GM12872 (cell line): ENCODE measurements at regions not wholly inside any gene's neighbourhood (a gene's known extent, or its start where the extent isn't known, plus 50 kb on each side); places are given as distances from the start of the nearest gene placed in this dataset.

ENCODE experiments used
- TF ChIP-seq, protein P1 (sequence below): IDR thresholded peaks from 3 replicates; pipeline ENCODE4 v1.5.1; 2011; ENCODE audit warnings: low read depth, mild to moderate bottlenecking, low read length, moderate library complexity; ENCODE audit not compliant: insufficient read depth

DNA sequence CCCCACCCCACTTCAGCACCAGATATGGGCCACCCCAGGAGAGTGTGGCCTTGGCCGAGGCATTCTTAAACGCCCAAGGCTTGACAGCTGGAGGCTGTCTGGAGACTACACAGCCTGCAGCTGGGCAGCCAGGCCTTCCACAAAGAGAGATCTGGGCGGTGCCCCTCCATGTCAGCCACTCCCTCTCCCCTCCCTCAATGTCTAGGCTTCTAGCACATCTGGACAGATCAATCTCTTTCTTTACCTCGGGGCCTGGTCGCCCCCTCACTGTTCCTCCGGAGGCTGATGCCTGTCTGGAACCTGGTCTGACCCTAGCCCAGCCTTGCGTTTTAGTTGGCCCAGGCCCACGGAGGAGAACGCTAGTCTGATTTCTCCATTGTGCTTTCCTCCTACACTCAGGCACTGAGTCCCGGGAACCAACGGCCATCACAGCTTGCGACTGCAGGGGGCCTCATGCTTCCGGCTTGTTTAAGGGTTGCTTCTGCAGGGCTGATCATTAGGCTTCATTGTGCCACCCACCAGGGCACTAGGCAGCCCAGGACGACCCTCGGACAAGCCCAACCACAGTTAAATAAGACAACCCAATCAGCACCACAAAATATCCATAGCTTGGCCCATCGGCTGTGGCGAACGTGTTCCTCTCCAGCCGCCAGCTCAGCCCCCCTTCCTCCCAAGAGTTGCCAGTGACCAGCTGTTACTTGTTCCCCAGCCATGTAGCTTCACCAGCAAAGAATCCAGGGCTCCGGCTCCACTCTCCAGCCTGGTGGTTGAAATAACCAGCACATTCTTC, 200.6 kb downstream of the BCOR start:
- TF ChIP-seq, protein P1, sequence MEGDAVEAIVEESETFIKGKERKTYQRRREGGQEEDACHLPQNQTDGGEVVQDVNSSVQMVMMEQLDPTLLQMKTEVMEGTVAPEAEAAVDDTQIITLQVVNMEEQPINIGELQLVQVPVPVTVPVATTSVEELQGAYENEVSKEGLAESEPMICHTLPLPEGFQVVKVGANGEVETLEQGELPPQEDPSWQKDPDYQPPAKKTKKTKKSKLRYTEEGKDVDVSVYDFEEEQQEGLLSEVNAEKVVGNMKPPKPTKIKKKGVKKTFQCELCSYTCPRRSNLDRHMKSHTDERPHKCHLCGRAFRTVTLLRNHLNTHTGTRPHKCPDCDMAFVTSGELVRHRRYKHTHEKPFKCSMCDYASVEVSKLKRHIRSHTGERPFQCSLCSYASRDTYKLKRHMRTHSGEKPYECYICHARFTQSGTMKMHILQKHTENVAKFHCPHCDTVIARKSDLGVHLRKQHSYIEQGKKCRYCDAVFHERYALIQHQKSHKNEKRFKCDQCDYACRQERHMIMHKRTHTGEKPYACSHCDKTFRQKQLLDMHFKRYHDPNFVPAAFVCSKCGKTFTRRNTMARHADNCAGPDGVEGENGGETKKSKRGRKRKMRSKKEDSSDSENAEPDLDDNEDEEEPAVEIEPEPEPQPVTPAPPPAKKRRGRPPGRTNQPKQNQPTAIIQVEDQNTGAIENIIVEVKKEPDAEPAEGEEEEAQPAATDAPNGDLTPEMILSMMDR = no peak

DNA sequence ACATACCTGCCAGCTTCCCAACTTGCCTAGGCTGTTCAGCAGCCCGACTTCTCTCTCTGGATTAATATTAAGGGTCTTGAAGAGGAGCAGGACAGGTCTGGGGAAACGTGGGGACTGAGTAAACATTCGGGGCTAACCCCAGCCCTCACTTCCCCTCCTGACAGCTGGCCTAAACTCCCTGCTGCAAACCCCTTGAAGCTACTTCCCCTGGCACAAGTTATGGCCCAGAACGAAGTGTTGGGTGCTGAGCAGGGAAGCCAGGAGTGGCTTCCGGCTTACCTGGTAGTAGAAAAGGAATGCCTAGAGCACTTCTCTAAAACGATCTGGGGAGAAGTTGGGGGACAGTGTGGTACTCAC, 200.0 kb downstream of the BCOR start:
- TF ChIP-seq, protein P1 = no peak

DNA sequence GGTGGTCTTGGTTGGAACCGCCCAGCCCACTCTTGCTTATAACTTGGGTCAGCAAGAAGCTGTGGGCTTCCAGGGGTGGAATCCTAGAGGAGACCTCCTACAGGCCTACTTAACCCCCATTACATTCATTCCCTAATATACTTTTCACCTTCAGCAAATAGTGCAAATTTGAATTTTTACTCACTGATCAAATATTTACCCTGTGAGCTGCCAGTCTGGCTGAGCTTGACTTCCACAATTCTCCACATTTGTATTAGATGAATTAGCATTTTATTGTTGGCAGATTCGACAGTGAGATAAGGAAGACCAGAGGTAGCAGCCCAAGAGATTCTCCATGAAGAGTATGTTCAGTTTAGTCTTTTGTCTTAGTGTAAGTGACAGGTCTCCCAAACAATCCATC, 199.6 kb downstream of the BCOR start:
- TF ChIP-seq, protein P1 = no peak

DNA sequence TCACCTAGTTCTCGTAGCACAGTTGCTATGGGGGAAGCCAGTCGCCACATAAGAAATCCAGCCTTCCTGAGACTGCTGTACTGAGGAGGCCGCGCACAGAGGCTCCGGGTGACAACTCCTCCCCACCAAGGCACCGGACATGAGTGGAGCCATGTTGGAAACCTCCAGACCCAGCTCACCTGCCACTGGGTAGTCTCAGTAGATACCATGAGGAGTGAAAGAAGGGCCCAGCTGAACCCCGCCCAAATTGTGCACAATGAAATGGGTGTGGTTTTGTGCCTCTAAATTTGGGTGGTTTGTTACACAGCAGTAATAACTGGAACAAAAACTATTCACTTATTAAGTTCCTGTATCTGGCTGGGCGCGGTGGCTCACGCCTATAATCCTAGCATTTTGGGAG, 198.7 kb downstream of the BCOR start:
- TF ChIP-seq, protein P1 = no peak

DNA sequence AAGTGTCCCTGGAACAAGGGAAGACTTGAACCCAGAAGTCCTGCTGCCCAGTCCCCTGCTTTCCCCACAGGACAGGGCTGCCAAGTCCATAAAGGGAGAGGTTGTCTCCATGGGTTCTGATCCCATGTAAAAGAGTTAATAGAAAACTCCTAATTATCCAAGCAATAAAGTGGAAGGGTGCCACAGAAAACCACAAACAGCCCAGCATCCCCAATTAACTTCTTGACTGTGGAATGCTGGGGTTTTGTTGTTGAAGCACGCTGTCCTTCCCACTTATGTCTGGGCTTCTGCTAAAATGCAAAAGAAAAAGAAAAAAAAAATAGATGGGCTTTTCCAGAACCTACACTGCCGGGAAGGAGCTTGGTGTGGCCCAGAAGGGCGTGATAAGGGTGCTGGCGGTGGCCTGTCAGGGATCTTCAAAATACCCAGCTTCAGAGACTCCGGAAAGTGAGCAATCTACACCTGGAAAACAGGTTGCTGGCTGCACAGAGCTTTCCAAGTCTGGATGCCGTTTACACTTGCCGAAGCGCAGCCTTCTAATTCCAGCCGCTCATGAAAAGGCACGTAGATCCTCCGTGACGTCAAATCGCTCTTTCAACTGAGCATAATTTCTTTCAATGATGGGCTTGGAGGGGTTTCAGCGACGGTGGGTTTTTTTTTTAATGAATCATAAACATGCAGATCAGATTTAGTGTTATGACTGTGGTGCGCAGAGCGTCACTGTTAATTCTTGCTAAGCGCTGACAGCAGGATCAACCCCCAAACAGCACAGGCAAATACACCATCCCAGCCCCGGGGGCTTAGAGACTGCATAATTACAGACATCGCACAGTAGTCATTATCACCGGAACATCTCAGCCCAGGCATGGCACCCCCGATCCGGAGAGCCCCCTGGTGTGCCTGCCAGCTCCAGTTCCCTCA, 197.6 kb downstream of the BCOR start:
- TF ChIP-seq, protein P1 = no peak

DNA sequence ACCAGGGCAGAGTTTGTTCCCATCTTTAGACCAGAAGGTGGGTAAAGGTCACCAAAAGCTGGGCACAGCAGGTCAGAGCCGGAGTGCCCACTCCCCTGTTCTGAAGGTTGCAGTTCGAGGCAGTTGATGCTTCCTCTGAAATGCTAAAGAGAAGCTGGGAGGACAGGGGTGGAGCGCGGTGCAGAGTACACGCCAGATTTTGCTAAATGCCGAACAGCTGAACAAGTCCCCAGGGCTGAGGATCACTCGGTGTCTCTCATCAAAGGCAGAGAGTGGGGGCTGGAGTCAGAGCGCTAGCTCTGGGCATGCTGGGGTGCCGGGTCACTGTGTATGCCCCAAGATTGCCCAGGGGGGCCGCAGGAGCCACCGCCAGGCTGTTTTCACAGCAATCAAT, 197.0 kb downstream of the BCOR start:
- TF ChIP-seq, protein P1 = no peak

DNA sequence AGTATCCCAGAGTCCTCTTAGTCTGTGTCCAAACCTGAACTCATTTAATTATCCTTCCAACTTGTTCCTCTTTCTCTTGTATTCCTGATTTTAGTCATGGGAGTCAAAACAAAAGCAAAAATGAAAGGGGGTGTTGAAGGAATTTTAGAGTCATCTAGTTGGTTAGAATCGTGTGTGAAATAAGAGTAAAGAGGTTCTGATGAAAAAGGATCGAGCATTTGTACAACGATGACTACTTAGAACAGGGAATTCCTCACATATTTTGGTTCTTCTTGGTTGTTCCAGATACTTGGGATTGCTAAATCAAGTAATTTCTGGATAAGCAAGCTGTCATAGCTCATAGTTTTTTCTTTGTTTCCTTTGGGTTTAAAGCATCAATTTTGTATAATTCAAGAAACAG, 194.4 kb downstream of the BCOR start:
- TF ChIP-seq, protein P1 = no peak
